ENCODE measurements at regions not wholly inside any gene's neighbourhood (a gene's known extent, or its start where the extent isn't known, plus 50 kb on each side); places are given as distances from the start of the nearest gene placed in this dataset.
"Not testable (repeated sequence)": the region's sequence is repeated elsewhere in the genome, so short reads cannot be mapped to it uniquely, and the experiment has no call there.

GRCh38 chr3:3499012-3499562, 300.1 kb upstream of the LRRN1 start:
- Histone ChIP-seq H3K4me1 (ENCODE audit: insufficient read depth, low read length) (no peaks in the 10 kb centered on the region), H3K27ac (ENCODE audit: low read length) (no peak overlapping the region), H3K4me3 (ENCODE audit: low read length) (no peak overlapping the region), H3K9me3 (ENCODE audit: insufficient read depth, low read depth, low read length) (no peaks in the 10 kb centered on the region), H3K9ac (ENCODE audit: low read depth, low read length) (no peak overlapping the region), H3K27me3 (ENCODE audit: insufficient read depth, low read length) (no peaks in the 10 kb centered on the region), H3K36me3 (ENCODE audit: insufficient read depth, low read depth, low read length) (no peaks in the 10 kb centered on the region)

DNA sequence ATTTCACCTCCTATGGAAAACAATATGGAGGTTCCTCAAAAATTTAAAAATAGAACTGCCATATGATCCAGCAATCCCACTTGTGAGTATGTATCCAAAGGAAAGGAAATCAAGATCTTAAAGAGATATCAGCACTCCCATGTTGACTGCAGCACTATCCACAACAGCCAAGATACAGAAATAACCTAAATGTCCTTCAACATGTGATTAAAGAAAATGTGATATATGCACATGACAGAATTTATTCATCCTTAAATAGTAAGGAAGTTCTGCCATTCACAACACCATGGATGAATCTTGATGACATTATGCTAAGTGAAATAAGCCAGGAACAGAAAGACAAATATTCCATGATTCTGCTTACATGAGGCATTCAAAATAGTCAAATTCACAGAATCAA, 303.6 kb upstream of the LRRN1 start:
- no peaks in the 10 kb centered on the region for H3K36me3 ChIP-seq (ENCODE audit: insufficient read depth, low read depth, low read length)
- no peaks in the 10 kb centered on the region for H3K27me3 ChIP-seq (ENCODE audit: insufficient read depth, low read length)
- H3K4me1 ChIP-seq (ENCODE audit: insufficient read depth, low read length): no peaks in the 10 kb centered on the region
- H3K27ac ChIP-seq (ENCODE audit: low read length): no peak overlapping the region
- no peak overlapping the region for H3K9ac ChIP-seq (ENCODE audit: low read depth, low read length)
- no peaks in the 10 kb centered on the region for H3K9me3 ChIP-seq (ENCODE audit: insufficient read depth, low read depth, low read length)
- H3K4me3 ChIP-seq (ENCODE audit: low read length): no peak overlapping the region

GRCh38 chr3:3476669-3477068, 297.2 kb upstream of the CRBN start:
- Histone ChIP-seq H3K27me3 (ENCODE audit: insufficient read depth, low read length) (no peaks in the 10 kb centered on the region), H3K4me1 (ENCODE audit: insufficient read depth, low read length) (no peaks in the 10 kb centered on the region), H3K4me3 (ENCODE audit: low read length) (no peak overlapping the region), H3K27ac (ENCODE audit: low read length) (no peak overlapping the region), H3K9ac (ENCODE audit: low read depth, low read length) (no peak overlapping the region), H3K9me3 (ENCODE audit: insufficient read depth, low read depth, low read length) (no peaks in the 10 kb centered on the region), H3K36me3 (ENCODE audit: insufficient read depth, low read depth, low read length) (no peaks in the 10 kb centered on the region)

- Histone ChIP-seq H3K9ac (ENCODE audit: low read depth, low read length) (no peak overlapping the region), H3K27me3 (ENCODE audit: insufficient read depth, low read length) (no peaks in the 10 kb centered on the region), H3K4me3 (ENCODE audit: low read length) (no peak overlapping the region), H3K9me3 (ENCODE audit: insufficient read depth, low read depth, low read length) (no peaks in the 10 kb centered on the region), H3K4me1 (ENCODE audit: insufficient read depth, low read length) (no peaks in the 10 kb centered on the region; the same call in 1 of the 2 replicates), H3K27ac (ENCODE audit: low read length) (no peak overlapping the region), H3K36me3 (ENCODE audit: insufficient read depth, low read depth, low read length) (no peaks in the 10 kb centered on the region)
These were observed 289.1 kb upstream of the CRBN start for GRCh38 chr3:3468596-3468995.

GRCh38 chr3:3464131-3464530, 284.6 kb upstream of the CRBN start:
- Histone ChIP-seq H3K27ac (ENCODE audit: low read length) (no peak overlapping the region), H3K9me3 (ENCODE audit: insufficient read depth, low read depth, low read length) (no peaks in the 10 kb centered on the region), H3K36me3 (ENCODE audit: insufficient read depth, low read depth, low read length) (no peaks in the 10 kb centered on the region), H3K4me1 (ENCODE audit: insufficient read depth, low read length) (no peaks in the 10 kb centered on the region; the same call in 1 of the 2 replicates), H3K27me3 (ENCODE audit: insufficient read depth, low read length) (no peaks in the 10 kb centered on the region), H3K4me3 (ENCODE audit: low read length) (no peak overlapping the region), H3K9ac (ENCODE audit: low read depth, low read length) (no peak overlapping the region)

- Histone ChIP-seq H3K36me3 (ENCODE audit: insufficient read depth, low read depth, low read length) (no peaks in the 10 kb centered on the region), H3K4me3 (ENCODE audit: low read length) (no peak overlapping the region), H3K9me3 (ENCODE audit: insufficient read depth, low read depth, low read length) (no peaks in the 10 kb centered on the region), H3K27ac (ENCODE audit: low read length) (no peak overlapping the region), H3K4me1 (ENCODE audit: insufficient read depth, low read length) (no peaks in the 10 kb centered on the region; the same call in 1 of the 2 replicates), H3K9ac (ENCODE audit: low read depth, low read length) (no peak overlapping the region), H3K27me3 (ENCODE audit: insufficient read depth, low read length) (no peaks in the 10 kb centered on the region)
These were observed 281.8 kb upstream of the CRBN start for GRCh38 chr3:3461317-3461716.

DNA sequence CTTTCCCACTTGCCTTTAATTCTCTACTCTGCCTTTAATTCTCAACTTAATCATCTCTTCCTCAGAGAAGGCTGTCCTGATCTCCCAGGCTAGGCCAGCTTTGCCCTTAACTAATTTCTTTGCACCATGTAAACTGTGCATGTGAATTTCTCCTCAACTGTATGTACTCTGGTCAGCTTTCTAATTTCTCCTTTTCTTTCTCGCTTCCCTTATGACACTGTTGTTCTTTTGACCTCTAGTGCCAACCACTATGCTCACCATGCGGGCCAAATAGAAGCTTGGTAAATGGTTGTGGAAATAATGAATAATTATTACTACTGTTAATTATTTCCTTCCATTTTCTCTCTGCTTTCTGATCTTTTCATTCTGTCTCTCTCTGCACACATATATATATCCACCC, 269.0 kb upstream of the CRBN start:
- no peaks in the 10 kb centered on the region for H3K4me1 ChIP-seq (ENCODE audit: insufficient read depth, low read length)
- no peaks in the 10 kb centered on the region for H3K9me3 ChIP-seq (ENCODE audit: insufficient read depth, low read depth, low read length)
- no peak overlapping the region for H3K27ac ChIP-seq (ENCODE audit: low read length)
- H3K27me3 ChIP-seq (ENCODE audit: insufficient read depth, low read length): no peaks in the 10 kb centered on the region
- no peak overlapping the region for H3K9ac ChIP-seq (ENCODE audit: low read depth, low read length)
- no peaks in the 10 kb centered on the region for H3K36me3 ChIP-seq (ENCODE audit: insufficient read depth, low read depth, low read length)
- no peak overlapping the region for H3K4me3 ChIP-seq (ENCODE audit: low read length)

GRCh38 chr3:3447641-3448040, 268.1 kb upstream of the CRBN start:
- Histone ChIP-seq H3K27ac (ENCODE audit: low read length) (no peak overlapping the region), H3K9ac (ENCODE audit: low read depth, low read length) (no peak overlapping the region), H3K4me3 (ENCODE audit: low read length) (no peak overlapping the region), H3K27me3 (ENCODE audit: insufficient read depth, low read length) (no peaks in the 10 kb centered on the region), H3K4me1 (ENCODE audit: insufficient read depth, low read length) (no peaks in the 10 kb centered on the region), H3K9me3 (ENCODE audit: insufficient read depth, low read depth, low read length) (no peaks in the 10 kb centered on the region), H3K36me3 (ENCODE audit: insufficient read depth, low read depth, low read length) (no peaks in the 10 kb centered on the region)

- Histone ChIP-seq H3K9ac (ENCODE audit: low read depth, low read length) (no peak overlapping the region), H3K4me1 (ENCODE audit: insufficient read depth, low read length) (no peaks in the 10 kb centered on the region), H3K36me3 (ENCODE audit: insufficient read depth, low read depth, low read length) (no peaks in the 10 kb centered on the region)
These were observed 266.8 kb upstream of the CRBN start for GRCh38 chr3:3446251-3446650.

DNA sequence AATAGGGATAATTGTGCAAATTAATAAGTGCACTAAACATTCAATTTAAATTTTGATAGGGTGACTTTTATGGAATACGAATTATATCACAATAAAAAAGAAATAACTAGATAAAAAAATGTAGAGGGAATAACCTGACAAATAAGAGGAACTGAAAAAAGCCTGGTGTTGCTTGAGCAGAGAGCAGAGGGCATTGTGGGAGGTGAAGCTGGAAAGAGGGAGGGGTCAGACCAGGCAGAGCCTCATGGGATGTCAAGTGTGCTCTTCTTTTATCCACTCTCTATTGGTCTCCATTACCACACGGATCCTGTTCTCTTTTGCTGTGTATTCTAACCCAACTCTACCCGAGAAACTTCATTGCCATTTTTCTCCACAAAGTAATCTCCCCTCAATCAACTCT, 264.0 kb upstream of the CRBN start:
- Histone ChIP-seq H3K27me3 (ENCODE audit: insufficient read depth, low read length) (no peaks in the 10 kb centered on the region), H3K9me3 (ENCODE audit: insufficient read depth, low read depth, low read length) (no peaks in the 10 kb centered on the region), H3K27ac (ENCODE audit: low read length) (no peak overlapping the region), H3K4me1 (ENCODE audit: insufficient read depth, low read length) (no peaks in the 10 kb centered on the region), H3K9ac (ENCODE audit: low read depth, low read length) (no peak overlapping the region), H3K36me3 (ENCODE audit: insufficient read depth, low read depth, low read length) (no peaks in the 10 kb centered on the region), H3K4me3 (ENCODE audit: low read length) (no peak overlapping the region)

More at GRCh38 chr3:3446251-3446650, 266.8 kb upstream of the CRBN start:
- H3K27ac ChIP-seq (ENCODE audit: low read length): no peak overlapping the region
- H3K4me3 ChIP-seq (ENCODE audit: low read length): no peak overlapping the region
- H3K9me3 ChIP-seq (ENCODE audit: insufficient read depth, low read depth, low read length): no peaks in the 10 kb centered on the region
- no peaks in the 10 kb centered on the region for H3K27me3 ChIP-seq (ENCODE audit: insufficient read depth, low read length)

- Histone ChIP-seq H3K9me3 (ENCODE audit: insufficient read depth, low read depth, low read length) (no peaks in the 10 kb centered on the region), H3K4me1 (ENCODE audit: insufficient read depth, low read length) (no peaks in the 10 kb centered on the region), H3K4me3 (ENCODE audit: low read length) (no peak overlapping the region), H3K27me3 (ENCODE audit: insufficient read depth, low read length) (no peaks in the 10 kb centered on the region), H3K27ac (ENCODE audit: low read length) (no peak overlapping the region), H3K36me3 (ENCODE audit: insufficient read depth, low read depth, low read length) (no peaks in the 10 kb centered on the region), H3K9ac (ENCODE audit: low read depth, low read length) (no peak overlapping the region)
These were observed 254.2 kb upstream of the CRBN start for GRCh38 chr3:3433711-3434110.

- Histone ChIP-seq H3K27ac (ENCODE audit: low read length) (no peak overlapping the region), H3K9ac (ENCODE audit: low read depth, low read length) (no peak overlapping the region), H3K36me3 (ENCODE audit: insufficient read depth, low read depth, low read length) (no peaks in the 10 kb centered on the region), H3K9me3 (ENCODE audit: insufficient read depth, low read depth, low read length) (no peaks in the 10 kb centered on the region), H3K27me3 (ENCODE audit: insufficient read depth, low read length) (no peaks in the 10 kb centered on the region), H3K4me1 (ENCODE audit: insufficient read depth, low read length) (no peaks in the 10 kb centered on the region), H3K4me3 (ENCODE audit: low read length) (no peak overlapping the region)
These were observed 250.3 kb upstream of the CRBN start for GRCh38 chr3:3429841-3430240.

DNA sequence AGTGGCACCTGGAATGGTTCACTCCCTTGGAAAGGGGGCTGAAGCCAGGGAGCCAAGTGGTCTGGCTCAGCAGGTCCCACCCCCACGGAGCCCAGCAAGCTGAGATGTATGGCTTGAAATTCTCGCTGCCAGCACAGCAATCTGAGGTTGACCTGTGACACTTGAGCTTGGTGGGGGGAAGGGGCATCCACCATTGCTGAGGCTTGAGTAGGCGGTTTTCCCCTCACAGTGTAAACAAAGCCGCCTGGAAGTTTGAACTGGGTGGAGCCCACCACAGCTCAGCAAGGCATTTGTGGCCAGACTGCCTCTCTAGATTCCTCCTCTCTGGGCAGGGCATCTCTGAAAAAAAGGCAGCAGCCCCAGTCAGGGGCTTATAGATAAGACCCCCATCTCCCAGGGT, 228.2 kb upstream of the CRBN start:
- H3K4me3 ChIP-seq (ENCODE audit: low read length); H3K36me3 ChIP-seq (ENCODE audit: insufficient read depth, low read depth, low read length); H3K27ac ChIP-seq (ENCODE audit: low read length); H3K9ac ChIP-seq (ENCODE audit: low read depth, low read length); H3K9me3 ChIP-seq (ENCODE audit: insufficient read depth, low read depth, low read length); H3K4me1 ChIP-seq (ENCODE audit: insufficient read depth, low read length); H3K27me3 ChIP-seq (ENCODE audit: insufficient read depth, low read length): not testable (repeated sequence)
